Spinal cord (tissue), 9 donors: ENCODE measurements at regions not wholly inside any gene's neighbourhood (a gene's known extent, or its start where the extent isn't known, plus 50 kb on each side); places are given as distances from the start of the nearest gene placed in this dataset.

ENCODE experiments used
- DNase-seq, 6 donors: peaks; one replicate each; pipeline versions ENCODE4 v3.0.0 to v3.0.0-alpha.2; 2013 to 2015; ENCODE audit warnings: low spot score in 6 of 6, low read depth in 4 of 6
- H3K27ac ChIP-seq: one replicate; pipeline ENCODE4 v1.5.1; 2013; ENCODE audit warnings: low read depth, low read length, control low read depth
- H3K27me3 ChIP-seq: one replicate; pipeline ENCODE4 v1.6.1; 2013; ENCODE audit warnings: low read length; ENCODE audit not compliant: control insufficient read depth, insufficient read depth
- H3K36me3 ChIP-seq: one replicate; pipeline ENCODE4 v1.6.1; 2013; ENCODE audit warnings: low read length; ENCODE audit not compliant: control insufficient read depth, insufficient read depth
- H3K4me1 ChIP-seq: one replicate; pipeline ENCODE4 v1.6.1; 2013; ENCODE audit warnings: low read length; ENCODE audit not compliant: control insufficient read depth, insufficient read depth
- H3K4me3 ChIP-seq: one replicate; pipeline ENCODE4 v1.5.1; 2013; ENCODE audit warnings: low read depth, low read length, control low read depth
- H3K9me3 ChIP-seq: one replicate; pipeline ENCODE4 v1.6.1; 2013; ENCODE audit warnings: low read length; ENCODE audit not compliant: control insufficient read depth, insufficient read depth
- WGBS: methylation state at CpG from one replicate; pipeline ENCODE4 v1.1.5; 2013; ENCODE audit warnings: missing lambda C conversion rate; ENCODE audit not compliant: insufficient coverage; 5-methylcytosine and 5-hydroxymethylcytosine counted together
- donor health status: healthy.

DNA sequence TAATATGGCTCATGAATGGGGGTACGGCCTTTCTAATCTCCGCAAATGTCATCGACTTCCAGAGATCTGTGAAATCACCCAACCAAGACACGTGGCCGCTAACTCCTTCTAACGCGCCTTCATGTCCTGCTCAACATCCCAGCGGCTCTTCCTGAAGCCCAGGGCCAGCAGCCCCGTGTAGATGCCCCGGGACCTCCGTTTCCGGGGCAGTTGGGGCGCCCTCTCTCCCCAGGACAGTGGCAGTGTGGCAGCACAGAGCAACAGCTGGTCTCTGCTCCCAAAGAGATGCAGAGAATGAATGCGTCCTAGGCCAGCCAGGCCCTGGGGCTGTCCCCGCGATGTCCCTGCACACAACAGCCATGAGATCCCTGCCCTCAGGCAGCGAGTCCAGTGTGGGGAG lies 153.5 kb downstream of the RBFOX3 start:
- peaks cover 4% of the 10 kb centered on the region for H3K4me1 ChIP-seq
- DNase-seq, result no peak
- no peaks in the 10 kb centered on the region for H3K9me3 ChIP-seq
- no peak overlapping the region for H3K27ac ChIP-seq
- H3K27me3 ChIP-seq, result no peaks in the 10 kb centered on the region
- H3K4me3 ChIP-seq, result no peak overlapping the region
- WGBS, result 88% methylated on average over 17 of the region's 17 CpGs
- peaks cover 18% of the 10 kb centered on the region for H3K36me3 ChIP-seq

- no peak for DNase-seq
- H3K27ac ChIP-seq, result no peak overlapping the region
- WGBS, result 96% methylated on average over 11 of the region's 11 CpGs
- H3K36me3 ChIP-seq, result peaks cover 18% of the 10 kb centered on the region
- peaks cover 14% of the 10 kb centered on the region for H3K4me1 ChIP-seq
- no peak overlapping the region for H3K4me3 ChIP-seq
- H3K9me3 ChIP-seq, result no peaks in the 10 kb centered on the region
- H3K27me3 ChIP-seq, result no peaks in the 10 kb centered on the region
Measured at GRCh38 chr17:79455636-79456035, 155.2 kb downstream of the RBFOX3 start.

GRCh38 chr17:79454826-79455225 lies 156.0 kb downstream of the RBFOX3 start:
- Histone ChIP-seq H3K27ac (no peak overlapping the region), H3K36me3 (peaks cover 18% of the 10 kb centered on the region), H3K9me3 (no peaks in the 10 kb centered on the region), H3K27me3 (no peaks in the 10 kb centered on the region), H3K4me1 (peaks cover 16% of the 10 kb centered on the region), H3K4me3 (no peak overlapping the region)
- no peak for DNase-seq
- WGBS, result 89% methylated on average over 5 of the region's 6 CpGs

DNA sequence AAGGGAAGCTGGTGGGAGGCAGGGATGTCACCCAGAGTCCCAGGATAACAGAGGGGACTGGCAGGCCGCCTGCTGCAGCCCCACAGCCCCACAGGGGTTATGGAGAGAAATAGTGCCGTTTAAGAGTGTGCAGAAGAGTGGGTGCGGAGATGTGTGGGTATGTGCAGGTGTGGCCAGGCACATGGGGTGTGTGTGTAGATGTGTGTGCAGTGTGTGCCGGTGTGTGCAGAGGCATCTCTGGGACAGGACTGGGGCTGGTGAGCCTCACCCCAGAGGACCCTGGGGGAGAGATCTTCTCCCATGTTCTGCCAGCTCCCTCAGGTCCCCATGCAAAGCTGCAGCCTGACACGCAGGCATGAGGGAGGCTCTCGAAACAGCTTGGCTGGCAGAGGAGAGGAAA lies 157.4 kb downstream of the RBFOX3 start:
- no peak for DNase-seq
- no peak overlapping the region for H3K27ac ChIP-seq
- 77% methylated on average over 5 of the region's 6 CpGs for whole genome bisulfite sequencing
- peaks cover 16% of the 10 kb centered on the region for H3K4me1 ChIP-seq
- H3K36me3 ChIP-seq, result peaks cover 13% of the 10 kb centered on the region
- H3K4me3 ChIP-seq, result no peak overlapping the region
- no peaks in the 10 kb centered on the region for H3K27me3 ChIP-seq
- no peaks in the 10 kb centered on the region for H3K9me3 ChIP-seq

GRCh38 chr17:79452706-79453105 lies 158.1 kb downstream of the RBFOX3 start:
- no peak for DNase-seq
- WGBS, result 88% methylated on average over 10 of the region's 11 CpGs

GRCh38 chr17:79451167-79451566 lies 159.7 kb downstream of the RBFOX3 start:
- no peaks in the 10 kb centered on the region for H3K9me3 ChIP-seq
- H3K4me3 ChIP-seq, result no peak overlapping the region
- peaks cover 10% of the 10 kb centered on the region for H3K36me3 ChIP-seq
- peaks cover 22% of the 10 kb centered on the region for H3K4me1 ChIP-seq
- no peaks in the 10 kb centered on the region for H3K27me3 ChIP-seq
- no peak for DNase-seq
- H3K27ac ChIP-seq, result no peak overlapping the region
- WGBS, result 89% methylated on average over 4 of the region's 7 CpGs

More at GRCh38 chr17:79452706-79453105, 158.1 kb downstream of the RBFOX3 start:
- Histone ChIP-seq H3K4me3 (no peak overlapping the region), H3K27ac (no peak overlapping the region), H3K9me3 (no peaks in the 10 kb centered on the region), H3K36me3 (peaks cover 13% of the 10 kb centered on the region), H3K27me3 (no peaks in the 10 kb centered on the region), H3K4me1 (peaks cover 16% of the 10 kb centered on the region)

- H3K4me3 ChIP-seq, result no peak overlapping the region
- H3K27ac ChIP-seq, result no peak overlapping the region
- no peaks in the 10 kb centered on the region for H3K36me3 ChIP-seq
- no peaks in the 10 kb centered on the region for H3K9me3 ChIP-seq
- DNase-seq, result peak in 1 of 6 donors; percentile 9
- H3K27me3 ChIP-seq, result no peaks in the 10 kb centered on the region
- H3K4me1 ChIP-seq, result peaks cover 34% of the 10 kb centered on the region
- WGBS, result 40% methylated on average over 10 of the region's 12 CpGs
Measured at GRCh38 chr17:79446399-79447009, 164.3 kb downstream of the RBFOX3 start.

DNA sequence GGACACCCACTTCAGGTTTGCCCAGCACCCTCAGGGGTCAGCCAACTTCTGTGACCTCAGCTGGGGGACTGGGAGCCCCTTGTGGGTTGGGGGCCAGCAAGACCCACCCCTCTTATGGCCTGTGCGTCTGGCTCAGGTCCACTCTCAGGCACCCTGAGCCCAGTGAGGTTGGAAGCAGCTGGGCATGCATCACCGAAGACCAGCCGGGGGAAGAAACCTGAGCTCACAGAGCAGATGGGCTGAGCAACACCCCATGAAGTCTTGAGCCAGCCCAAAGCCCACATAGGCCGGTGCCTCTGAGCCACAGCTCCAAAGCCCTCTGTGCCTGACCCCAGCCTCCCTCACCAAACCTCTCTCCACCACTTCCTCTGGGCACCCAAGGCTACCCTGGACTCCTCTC lies 166.7 kb downstream of the RBFOX3 start:
- Histone ChIP-seq H3K27me3 (no peaks in the 10 kb centered on the region), H3K9me3 (no peaks in the 10 kb centered on the region), H3K4me3 (no peak overlapping the region), H3K4me1 (peaks cover 37% of the 10 kb centered on the region), H3K36me3 (no peaks in the 10 kb centered on the region), H3K27ac (no peak overlapping the region)
- DNase-seq, result no peak
- WGBS, result 81% methylated on average over 3 of the region's 4 CpGs

GRCh38 chr17:79443026-79443425 lies 167.8 kb downstream of the RBFOX3 start:
- Histone ChIP-seq H3K36me3 (no peaks in the 10 kb centered on the region), H3K4me1 (peaks cover 47% of the 10 kb centered on the region), H3K4me3 (no peak overlapping the region), H3K27ac (no peak overlapping the region), H3K9me3 (no peaks in the 10 kb centered on the region), H3K27me3 (no peaks in the 10 kb centered on the region)
- WGBS, result 95% methylated on average over 10 of the region's 10 CpGs
- DNase-seq, result no peak

DNA sequence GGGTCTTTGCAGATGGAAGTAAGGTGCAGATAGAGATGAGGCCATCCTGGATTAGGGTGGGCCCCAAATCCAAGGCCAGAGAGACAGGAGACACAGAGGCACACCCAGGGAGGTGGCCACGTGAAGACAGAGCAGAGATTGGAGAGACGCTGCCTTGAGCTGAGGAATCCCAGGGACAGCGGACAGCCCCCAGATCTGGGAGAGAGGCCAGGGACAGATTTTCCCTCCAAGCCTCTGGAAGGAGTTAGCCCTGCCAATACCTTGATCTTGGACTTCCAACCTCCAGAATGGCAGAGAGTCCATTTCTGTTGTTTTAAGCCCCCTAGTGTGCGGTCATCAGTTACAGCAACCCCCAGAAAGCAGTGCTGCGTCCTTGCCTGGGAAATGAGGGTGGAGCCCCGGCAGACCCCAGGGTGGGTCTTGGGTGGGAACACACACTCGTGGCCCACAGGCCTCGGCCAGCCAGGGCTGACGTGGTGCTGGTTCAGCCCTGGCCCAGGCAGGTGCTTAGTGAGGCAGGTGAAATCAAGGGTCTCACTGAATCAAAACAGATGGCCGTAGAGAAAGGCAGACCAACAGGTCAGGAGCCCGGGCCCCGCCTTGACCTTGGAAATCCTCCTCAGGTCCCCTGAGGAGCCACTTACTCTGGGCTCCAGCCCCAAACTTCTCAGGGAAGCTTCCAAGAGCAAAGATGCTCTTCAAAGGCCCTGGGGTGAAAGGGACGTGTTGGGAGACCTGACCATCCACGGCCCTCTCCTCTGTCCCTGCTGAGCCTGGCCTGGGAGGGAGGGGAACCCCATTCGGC lies 169.3 kb downstream of the RBFOX3 start:
- H3K9me3 ChIP-seq, result no peaks in the 10 kb centered on the region
- H3K4me3 ChIP-seq, result no peak overlapping the region
- 77% methylated on average over 12 of the region's 15 CpGs for WGBS
- H3K36me3 ChIP-seq, result no peaks in the 10 kb centered on the region
- no peaks in the 10 kb centered on the region for H3K27me3 ChIP-seq
- H3K4me1 ChIP-seq, result peaks cover 54% of the 10 kb centered on the region
- H3K27ac ChIP-seq, result no peak overlapping the region
- no peak for DNase-seq
